ENCODE measurements at regions not wholly inside any gene's neighbourhood (a gene's known extent, or its start where the extent isn't known, plus 50 kb on each side); places are given as distances from the start of the nearest gene placed in this dataset.

GRCh38 chr18:51654488-51655326 is 457.2 kb upstream of the MEX3C start:
- Histone ChIP-seq H3F3A (ENCODE audit: insufficient read depth, low read length) (no peaks in the 10 kb centered on the region), H3K9me2 (replicated peaks; ENCODE audit: insufficient read depth, low read length) (no peaks in the 10 kb centered on the region), H3K9ac (ENCODE audit: low read length) (no peak overlapping the region), H3K4me3 (ENCODE audit: low read length) (no peak overlapping the region), H3K4me1 (ENCODE audit: low read length) (no peaks in the 10 kb centered on the region), H4K20me1 (ENCODE audit: insufficient read depth, low read length) (no peaks in the 10 kb centered on the region), H3K27ac (ENCODE audit: low read length) (no peak overlapping the region), H2AFZ (ENCODE audit: low read length) (no peak overlapping the region), H3K79me2 (ENCODE audit: low read length) (no peaks in the 10 kb centered on the region), H3K36me3 (replicated peaks; ENCODE audit: insufficient read depth, low read length) (no peaks in the 10 kb centered on the region), H3K9me3 (replicated peaks; ENCODE audit: insufficient read depth, low read length) (no peaks in the 10 kb centered on the region), H3K4me2 (ENCODE audit: low read depth, low read length) (no peak overlapping the region), H3K27me3 (replicated peaks; ENCODE audit: insufficient read depth, low read length) (no peaks in the 10 kb centered on the region)
- no peak for DNase-seq
- TF ChIP-seq EZH2phosphoT487 (IDR thresholded peaks at IDR 0.05; ENCODE audit: low read length) (no peak), EZH2 (optimal IDR thresholded peaks at IDR 0.05; ENCODE audit: low read depth, low read length) (no peak)
- TF ChIP-seq, protein P1, sequence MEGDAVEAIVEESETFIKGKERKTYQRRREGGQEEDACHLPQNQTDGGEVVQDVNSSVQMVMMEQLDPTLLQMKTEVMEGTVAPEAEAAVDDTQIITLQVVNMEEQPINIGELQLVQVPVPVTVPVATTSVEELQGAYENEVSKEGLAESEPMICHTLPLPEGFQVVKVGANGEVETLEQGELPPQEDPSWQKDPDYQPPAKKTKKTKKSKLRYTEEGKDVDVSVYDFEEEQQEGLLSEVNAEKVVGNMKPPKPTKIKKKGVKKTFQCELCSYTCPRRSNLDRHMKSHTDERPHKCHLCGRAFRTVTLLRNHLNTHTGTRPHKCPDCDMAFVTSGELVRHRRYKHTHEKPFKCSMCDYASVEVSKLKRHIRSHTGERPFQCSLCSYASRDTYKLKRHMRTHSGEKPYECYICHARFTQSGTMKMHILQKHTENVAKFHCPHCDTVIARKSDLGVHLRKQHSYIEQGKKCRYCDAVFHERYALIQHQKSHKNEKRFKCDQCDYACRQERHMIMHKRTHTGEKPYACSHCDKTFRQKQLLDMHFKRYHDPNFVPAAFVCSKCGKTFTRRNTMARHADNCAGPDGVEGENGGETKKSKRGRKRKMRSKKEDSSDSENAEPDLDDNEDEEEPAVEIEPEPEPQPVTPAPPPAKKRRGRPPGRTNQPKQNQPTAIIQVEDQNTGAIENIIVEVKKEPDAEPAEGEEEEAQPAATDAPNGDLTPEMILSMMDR (IDR thresholded peaks at IDR 0.05; ENCODE audit: low read length) = no peak

DNA sequence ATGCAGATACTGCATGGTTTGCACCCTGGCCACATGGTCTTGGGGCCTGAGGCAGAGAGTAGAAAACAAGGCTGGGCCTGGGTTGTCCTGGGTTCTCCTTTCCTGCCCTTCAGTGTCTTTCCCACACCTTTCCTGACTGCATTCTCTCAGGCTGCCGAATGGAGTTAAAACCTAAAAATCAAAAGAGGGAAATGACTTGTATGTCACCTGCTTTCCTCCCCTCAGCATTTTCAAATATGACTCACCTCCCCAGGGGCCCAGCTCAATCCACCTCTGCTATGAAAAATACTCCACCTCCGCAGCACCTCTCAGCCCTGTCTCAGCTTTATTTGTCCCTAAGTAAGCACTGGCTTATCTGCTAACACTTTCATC is 457.8 kb upstream of the MEX3C start:
- Histone ChIP-seq H3K4me3 (ENCODE audit: low read length) (no peak overlapping the region), H3K27ac (ENCODE audit: low read length) (no peak overlapping the region), H3K4me1 (ENCODE audit: low read length) (no peaks in the 10 kb centered on the region), H3F3A (ENCODE audit: insufficient read depth, low read length) (no peaks in the 10 kb centered on the region), H2AFZ (ENCODE audit: low read length) (no peak overlapping the region), H3K9ac (ENCODE audit: low read length) (no peak overlapping the region), H3K9me3 (replicated peaks; ENCODE audit: insufficient read depth, low read length) (no peaks in the 10 kb centered on the region), H4K20me1 (ENCODE audit: insufficient read depth, low read length) (no peaks in the 10 kb centered on the region), H3K36me3 (replicated peaks; ENCODE audit: insufficient read depth, low read length) (no peaks in the 10 kb centered on the region), H3K4me2 (ENCODE audit: low read depth, low read length) (no peak overlapping the region), H3K79me2 (ENCODE audit: low read length) (no peaks in the 10 kb centered on the region), H3K27me3 (replicated peaks; ENCODE audit: insufficient read depth, low read length) (no peaks in the 10 kb centered on the region), H3K9me2 (replicated peaks; ENCODE audit: insufficient read depth, low read length) (no peaks in the 10 kb centered on the region)
- no peak for DNase-seq
- TF ChIP-seq EZH2 (optimal IDR thresholded peaks at IDR 0.05; ENCODE audit: low read depth, low read length) (no peak), EZH2phosphoT487 (IDR thresholded peaks at IDR 0.05; ENCODE audit: low read length) (no peak)
- TF ChIP-seq, protein P1 (IDR thresholded peaks at IDR 0.05; ENCODE audit: low read length) = no peak

DNA sequence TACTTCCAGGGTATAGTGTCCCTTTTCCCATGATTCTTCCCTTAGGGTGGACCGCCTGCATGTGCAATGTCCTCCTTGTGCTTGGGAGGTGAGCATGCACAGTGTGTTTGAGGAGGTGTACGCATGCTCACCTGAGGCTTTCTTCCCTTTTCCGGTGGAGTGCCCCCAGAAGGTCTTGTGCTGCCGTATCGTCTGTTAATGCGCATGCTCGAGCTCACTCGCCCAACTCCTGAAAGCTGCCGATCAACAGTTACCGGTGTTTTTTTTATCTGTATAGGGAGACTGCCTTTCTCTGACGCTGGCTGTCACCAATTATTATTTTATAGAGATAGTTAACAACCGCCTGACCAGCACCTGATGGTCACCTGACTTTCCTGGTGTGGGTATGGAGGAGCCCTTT is 458.8 kb upstream of the MEX3C start:
- TF ChIP-seq, protein P1 (IDR thresholded peaks at IDR 0.05; ENCODE audit: low read length) = no peak
- TF ChIP-seq EZH2 (optimal IDR thresholded peaks at IDR 0.05; ENCODE audit: low read depth, low read length) (no peak), EZH2phosphoT487 (IDR thresholded peaks at IDR 0.05; ENCODE audit: low read length) (no peak)
- Histone ChIP-seq H4K20me1 (ENCODE audit: insufficient read depth, low read length) (no peaks in the 10 kb centered on the region), H3K4me3 (ENCODE audit: low read length) (no peak overlapping the region), H3K9me3 (replicated peaks; ENCODE audit: insufficient read depth, low read length) (no peaks in the 10 kb centered on the region), H3K27me3 (replicated peaks; ENCODE audit: insufficient read depth, low read length) (no peaks in the 10 kb centered on the region), H3K4me2 (ENCODE audit: low read depth, low read length) (no peak overlapping the region), H3K4me1 (ENCODE audit: low read length) (no peaks in the 10 kb centered on the region), H3K36me3 (replicated peaks; ENCODE audit: insufficient read depth, low read length) (no peaks in the 10 kb centered on the region), H3K79me2 (ENCODE audit: low read length) (no peaks in the 10 kb centered on the region), H3K27ac (ENCODE audit: low read length) (no peak overlapping the region), H2AFZ (ENCODE audit: low read length) (no peak overlapping the region), H3K9ac (ENCODE audit: low read length) (no peak overlapping the region), H3F3A (ENCODE audit: insufficient read depth, low read length) (no peaks in the 10 kb centered on the region), H3K9me2 (replicated peaks; ENCODE audit: insufficient read depth, low read length) (no peaks in the 10 kb centered on the region)
- no peak for DNase-seq
